GM10266 (cell line): ENCODE measurements at regions not wholly inside any gene's neighbourhood (a gene's known extent, or its start where the extent isn't known, plus 50 kb on each side); places are given as distances from the start of the nearest gene placed in this dataset.

ENCODE experiments used
- DNase-seq: peaks from one replicate; pipeline ENCODE4 v3.0.0; 2012; ENCODE audit errors: extremely low spot score
- TF ChIP-seq, protein P1 (sequence below): IDR thresholded peaks from 2 replicates; pipeline ENCODE4 v1.5.1; 2012; ENCODE audit warnings: mild to moderate bottlenecking, low read depth; ENCODE audit not compliant: control insufficient read depth, insufficient read depth; ENCODE audit errors: missing control alignments

- no peak for DNase-seq
- TF ChIP-seq, protein P1, sequence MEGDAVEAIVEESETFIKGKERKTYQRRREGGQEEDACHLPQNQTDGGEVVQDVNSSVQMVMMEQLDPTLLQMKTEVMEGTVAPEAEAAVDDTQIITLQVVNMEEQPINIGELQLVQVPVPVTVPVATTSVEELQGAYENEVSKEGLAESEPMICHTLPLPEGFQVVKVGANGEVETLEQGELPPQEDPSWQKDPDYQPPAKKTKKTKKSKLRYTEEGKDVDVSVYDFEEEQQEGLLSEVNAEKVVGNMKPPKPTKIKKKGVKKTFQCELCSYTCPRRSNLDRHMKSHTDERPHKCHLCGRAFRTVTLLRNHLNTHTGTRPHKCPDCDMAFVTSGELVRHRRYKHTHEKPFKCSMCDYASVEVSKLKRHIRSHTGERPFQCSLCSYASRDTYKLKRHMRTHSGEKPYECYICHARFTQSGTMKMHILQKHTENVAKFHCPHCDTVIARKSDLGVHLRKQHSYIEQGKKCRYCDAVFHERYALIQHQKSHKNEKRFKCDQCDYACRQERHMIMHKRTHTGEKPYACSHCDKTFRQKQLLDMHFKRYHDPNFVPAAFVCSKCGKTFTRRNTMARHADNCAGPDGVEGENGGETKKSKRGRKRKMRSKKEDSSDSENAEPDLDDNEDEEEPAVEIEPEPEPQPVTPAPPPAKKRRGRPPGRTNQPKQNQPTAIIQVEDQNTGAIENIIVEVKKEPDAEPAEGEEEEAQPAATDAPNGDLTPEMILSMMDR: no peak
Measured at GRCh38 chr16:62963846-62964245, 927.6 kb upstream of the CDH8 start.

DNA sequence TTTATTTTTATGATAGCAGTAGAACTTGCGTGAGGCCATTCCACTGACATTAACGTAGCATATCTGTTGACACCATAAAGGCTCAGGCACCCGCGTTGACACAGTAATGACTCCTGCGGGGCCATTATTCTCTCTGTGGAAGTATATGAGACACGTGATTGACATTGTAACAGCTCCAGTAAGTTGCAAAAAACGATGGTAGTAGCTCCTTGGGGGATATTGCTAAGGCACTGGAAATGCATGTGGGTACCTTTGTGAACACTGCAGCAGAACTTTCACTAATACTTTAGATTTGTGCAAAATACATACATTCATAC, 918.8 kb upstream of the CDH8 start:
- TF ChIP-seq, protein P1: no peak
- DNase-seq: no peak

DNA sequence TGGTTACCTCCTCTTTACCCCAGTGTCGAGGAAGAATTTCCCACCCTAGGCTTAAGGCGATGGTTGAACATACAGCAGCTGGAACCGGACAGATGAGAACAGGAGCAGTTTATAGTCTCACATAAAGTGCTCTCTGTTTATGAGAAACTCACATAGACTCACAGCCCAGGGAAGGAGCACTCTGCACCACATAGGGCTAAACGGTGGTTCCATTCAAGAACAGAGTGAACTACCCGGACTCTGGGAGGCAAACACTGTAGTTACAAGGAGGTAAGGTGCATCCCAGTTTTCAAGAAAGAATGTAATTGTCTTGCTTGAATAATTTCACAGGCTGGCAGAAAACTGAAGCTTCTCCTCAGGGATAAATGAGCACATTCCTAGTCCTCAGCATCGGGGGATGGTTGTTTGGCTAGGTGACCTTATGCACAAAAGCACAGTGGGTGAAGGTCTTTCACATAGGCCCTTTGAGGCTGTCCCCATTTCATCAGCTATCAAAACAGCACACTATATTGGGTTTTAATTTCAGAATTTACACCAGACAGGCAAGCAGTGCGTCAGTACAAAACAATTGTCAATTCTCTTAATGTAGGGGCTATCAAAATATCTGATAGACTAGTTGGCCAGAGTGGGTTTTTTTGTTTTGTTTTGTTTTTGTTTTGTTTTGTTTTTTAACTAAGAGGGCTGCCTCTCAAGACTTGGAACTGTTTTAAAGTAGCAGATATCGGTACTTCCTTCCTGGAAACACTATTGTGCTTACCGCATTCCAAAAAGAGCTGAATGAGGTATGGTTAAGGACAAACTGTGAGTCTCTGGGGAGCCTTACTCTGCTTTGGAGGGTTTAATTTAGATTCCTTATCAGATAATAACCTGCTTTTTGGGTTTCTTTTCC, 918.1 kb upstream of the CDH8 start:
- TF ChIP-seq, protein P1: no peak
- no peak for DNase-seq

DNA sequence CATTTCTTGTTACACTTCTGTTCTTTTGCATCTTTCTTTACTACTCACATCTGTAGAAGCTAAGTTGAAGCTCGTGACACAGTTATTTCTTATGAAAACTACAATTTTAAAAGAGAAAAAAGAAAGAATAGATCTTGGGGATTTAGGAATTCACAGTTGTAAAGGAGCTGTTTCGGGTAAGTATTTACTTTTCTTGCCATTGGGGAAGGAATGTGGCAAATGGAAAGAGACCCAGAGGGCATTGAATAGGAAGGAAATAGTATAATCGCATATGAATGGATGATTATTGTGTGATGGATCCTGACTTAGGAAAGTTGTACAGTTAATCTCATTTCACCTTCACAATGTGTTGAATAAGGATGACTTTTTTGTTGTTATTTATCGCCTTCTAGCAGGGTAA, 914.1 kb upstream of the CDH8 start:
- TF ChIP-seq, protein P1: no peak
- no peak for DNase-seq

GRCh38 chr16:62940569-62940968, 904.3 kb upstream of the CDH8 start:
- DNase-seq: no peak
- TF ChIP-seq, protein P1: no peak

- DNase-seq: no peak
- TF ChIP-seq, protein P1: no peak
Measured at GRCh38 chr16:62939687-62940086, 903.4 kb upstream of the CDH8 start.

DNA sequence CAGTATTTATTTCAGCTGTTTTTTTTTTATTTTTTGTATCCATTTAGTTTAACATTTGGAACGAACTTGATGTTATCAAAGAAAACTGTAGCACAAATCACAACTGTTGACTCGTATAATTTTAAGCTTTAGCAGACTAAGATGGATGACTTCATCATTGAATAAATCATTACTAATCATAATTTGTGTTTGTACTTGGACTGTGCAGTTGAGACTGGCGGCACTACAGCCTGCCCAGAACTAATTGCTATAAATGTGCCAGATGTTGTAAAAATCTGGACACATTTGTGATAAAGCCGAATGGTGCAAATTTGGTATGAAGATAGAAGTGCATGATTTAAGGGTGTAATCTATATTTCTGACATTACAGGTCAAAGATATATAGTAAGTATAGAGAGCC, 897.7 kb upstream of the CDH8 start:
- DNase-seq: no peak
- TF ChIP-seq, protein P1: no peak
